OCI-LY3 (cell line): ENCODE measurements at regions not wholly inside any gene's neighbourhood (a gene's known extent, or its start where the extent isn't known, plus 50 kb on each side); places are given as distances from the start of the nearest gene placed in this dataset.

Experiments
- CTCF ChIP-seq: fragments of 200-600, 300-600 bp; sonication (generic); IDR thresholded peaks from 2 replicates; pipeline ENCODE4 v1.5.1; 2014; ENCODE audit warnings: antibody characterized with exemption, low read length, low read depth
- EZH2phosphoT487 ChIP-seq: fragments of 200-600 bp; shearing (Covaris generic); IDR thresholded peaks from 2 replicates; pipeline ENCODE4 v1.6.1; 2018; ENCODE audit warnings: antibody characterized with exemption, mixed run types, low read depth

DNA sequence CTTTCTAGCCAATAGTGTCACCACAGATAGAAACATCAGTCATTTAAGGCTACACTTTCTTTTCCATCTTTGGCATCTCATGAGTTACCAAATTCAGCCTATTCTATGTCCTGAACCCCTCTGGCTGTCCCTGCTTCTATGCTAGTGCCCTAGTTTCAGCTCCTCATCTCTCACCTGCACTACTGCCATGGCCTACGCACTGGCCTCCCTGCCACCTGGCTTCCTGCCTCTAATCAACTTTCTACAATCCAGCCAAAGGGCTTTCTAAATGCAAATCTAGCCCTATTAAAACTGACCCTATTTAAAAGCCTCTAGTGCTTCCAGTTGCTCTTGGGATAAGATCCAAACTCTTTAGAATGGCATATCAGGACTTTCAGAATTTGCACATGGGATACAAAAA lies 482.9 kb downstream of the TMEM38B start:
- TF ChIP-seq CTCF (no peak), EZH2phosphoT487 (no peak)
